IMR-90 (cell line): ENCODE measurements at regions not wholly inside any gene's neighbourhood (a gene's known extent, or its start where the extent isn't known, plus 50 kb on each side); places are given as distances from the start of the nearest gene placed in this dataset. TPM values are rescaled to one million over a fixed set of nuclear protein-coding genes. Genes with fewer than 3 reads are reported as not detected.

Experiments
- ATAC-seq: fragments of 200-7000 bp; cut with Tn5 transposase; 2 replicates; pipeline ENCODE4 v1.9.1; 2020; ENCODE audit warnings: low read depth, mild to moderate bottlenecking, moderate library complexity
- BruUV-seq: library from RNA; stranded (reverse); fragments of 400-500 nt; replicated peaks from 2 replicates; lab custom pipeline; 2021; lab: Mats Ljungman, UMichigan
- CTCF ChIA-PET: fragments of 300-600 bp; formaldehyde crosslinking; extraction: SDS; loops from one replicate; lab custom pipeline; 2021; ENCODE audit warnings: antibody characterized with exemption; lab: Yijun Ruan, JAX
- POLR2A ChIA-PET: fragments of 300-600 bp; sonication (Branson Sonifier 250); formaldehyde crosslinking; loops from one replicate; lab custom pipeline; 2022; ENCODE audit warnings: antibody characterized with exemption; ENCODE audit not compliant: unreplicated experiment; lab: Charles Lee
- DNase-seq: peaks from one replicate; pipeline ENCODE4 v3.0.0; 2013
- H2AFZ ChIP-seq: replicated peaks from 2 replicates; pipeline ENCODE3; 2013; ENCODE audit warnings: low read length, mild to moderate bottlenecking; ENCODE audit not compliant: poor library complexity
- H2AK5ac ChIP-seq: 2 replicates; pipeline ENCODE4 v1.6.1; 2013; ENCODE audit warnings: low read depth, low read length, inconsistent platforms
- H2AK9ac ChIP-seq: replicated peaks from 2 replicates; pipeline ENCODE3; 2013; ENCODE audit warnings: mild to moderate bottlenecking, low read depth, low read length, moderate library complexity; ENCODE audit not compliant: poor library complexity
- H2BK120ac ChIP-seq: 2 replicates; pipeline ENCODE4 v1.6.1; 2013; ENCODE audit warnings: low read depth, low read length, inconsistent platforms
- H2BK15ac ChIP-seq: 3 replicates; pipeline ENCODE4 v1.6.1; 2013; ENCODE audit warnings: low read depth, low read length, inconsistent platforms
- H2BK20ac ChIP-seq: 2 replicates; pipeline ENCODE4 v1.6.1; 2013; ENCODE audit warnings: low read depth, mild to moderate bottlenecking, inconsistent platforms, low read length, moderate library complexity
- H2BK5ac ChIP-seq: 2 replicates; pipeline ENCODE4 v1.6.1; 2013; ENCODE audit warnings: mild to moderate bottlenecking, low read depth, low read length, inconsistent platforms; ENCODE audit not compliant: poor library complexity, severe bottlenecking
- H3K14ac ChIP-seq: replicated peaks from 2 replicates; pipeline ENCODE4 v1.6.1; 2013; ENCODE audit warnings: low read depth, low read length, inconsistent platforms
- H3K18ac ChIP-seq: 2 replicates; pipeline ENCODE4 v1.6.1; 2013; ENCODE audit warnings: low read depth, low read length, control low read depth
- H3K23ac ChIP-seq: 2 replicates; pipeline ENCODE4 v1.6.1; 2013; ENCODE audit warnings: low read depth, low read length, inconsistent platforms
- H3K27ac ChIP-seq: 2 replicates; pipeline ENCODE4 v1.5.1; 2013; ENCODE audit warnings: mild to moderate bottlenecking, control low read depth, low read length; ENCODE audit not compliant: insufficient read depth
- H3K27me3 ChIP-seq: 2 replicates; pipeline ENCODE4 v1.6.1; 2013; ENCODE audit warnings: low read length; ENCODE audit not compliant: control insufficient read depth, insufficient read depth
- H3K36me3 ChIP-seq: 2 replicates; pipeline ENCODE4 v1.6.1; 2013; ENCODE audit warnings: low read length, mixed read lengths; ENCODE audit not compliant: control insufficient read depth, insufficient read depth
- H3K4ac ChIP-seq: 2 replicates; pipeline ENCODE4 v1.6.1; 2013; ENCODE audit warnings: low read depth, low read length, inconsistent platforms
- H3K4me1 ChIP-seq: 2 replicates; pipeline ENCODE4 v1.6.1; 2013; ENCODE audit warnings: low read length, mixed read lengths; ENCODE audit not compliant: control insufficient read depth, insufficient read depth
- H3K4me2 ChIP-seq: 2 replicates; pipeline ENCODE4 v1.6.1; 2013; ENCODE audit warnings: low read depth, mild to moderate bottlenecking, control low read depth, low read length, moderate library complexity
- H3K4me3 ChIP-seq: 2 replicates; pipeline ENCODE4 v1.5.1; 2013; ENCODE audit warnings: low read depth, mild to moderate bottlenecking, control low read depth, low read length, moderate library complexity; ENCODE audit not compliant: insufficient read depth
- H3K56ac ChIP-seq: 2 replicates; pipeline ENCODE4 v1.6.1; 2013; ENCODE audit warnings: low read length, inconsistent platforms; ENCODE audit not compliant: insufficient read depth; ENCODE audit errors: extremely low read depth
- H3K79me1 ChIP-seq, 2 experiments: 2 replicates each; pipeline ENCODE4 v1.6.1; 2013; ENCODE audit warnings: low read length in 2 of 2, inconsistent platforms in 1 of 2, low read depth in 1 of 2
- H3K9ac ChIP-seq: 2 replicates; pipeline ENCODE4 v1.6.1; 2013; ENCODE audit warnings: low read depth, low read length, control low read depth
- H3K9me1 ChIP-seq: 2 replicates; pipeline ENCODE4 v1.6.1; 2013; ENCODE audit warnings: low read length, inconsistent platforms; ENCODE audit not compliant: insufficient read depth
- H3K9me3 ChIP-seq: 2 replicates; pipeline ENCODE4 v1.6.1; 2013; ENCODE audit warnings: low read length; ENCODE audit not compliant: control insufficient read depth, insufficient read depth
- H4K20me1 ChIP-seq: 2 replicates; pipeline ENCODE4 v1.6.1; 2013; ENCODE audit warnings: low read length, inconsistent platforms; ENCODE audit not compliant: insufficient read depth
- H4K5ac ChIP-seq: 2 replicates; pipeline ENCODE4 v1.6.1; 2013; ENCODE audit warnings: mild to moderate bottlenecking, low read depth, low read length, control low read depth
- H4K8ac ChIP-seq, 2 experiments: 2 replicates each; pipeline ENCODE4 v1.6.1; 2013; ENCODE audit warnings: low read depth in 2 of 2, low read length in 2 of 2, control low read depth in 1 of 2, inconsistent platforms in 1 of 2
- H4K91ac ChIP-seq: 2 replicates; pipeline ENCODE4 v1.6.1; 2013; ENCODE audit warnings: low read depth, low read length, inconsistent platforms; ENCODE audit not compliant: insufficient read depth
- CEBPB ChIP-seq: IDR thresholded peaks from 2 replicates; pipeline ENCODE4 v1.6.1; 2012; ENCODE audit warnings: low read depth, low read length, improper control_type of control experiment
- CTCF ChIP-seq: conservative IDR thresholded peaks from 2 replicates; pipeline ENCODE4 v1.5.1; 2012; ENCODE audit warnings: mild to moderate bottlenecking, low read depth, low read length, improper control_type of control experiment
- MAFK ChIP-seq: IDR thresholded peaks from 2 replicates; pipeline ENCODE4 v1.6.1; 2012; ENCODE audit warnings: low read depth, low read length, improper control_type of control experiment
- SMC3 ChIP-seq: fragments of 150-350 bp; IDR thresholded peaks from 2 replicates; pipeline ENCODE4 v1.6.1; 2016; ENCODE audit warnings: low read depth, mild to moderate bottlenecking, antibody characterized with exemption, low read length, moderate library complexity
- WGBS, 2 experiments: methylation state at CpG; one replicate each; pipeline versions ENCODE4 v1.1.5 to v1.1.7; 2013; ENCODE audit warnings: missing lambda C conversion rate in 2 of 2; ENCODE audit not compliant: insufficient read length in 1 of 2; ENCODE audit errors: extremely low coverage in 2 of 2; 5-methylcytosine and 5-hydroxymethylcytosine counted together
- dilution Hi-C: fragments of 300-500 bp; cut with HindIII; formaldehyde crosslinking; loops from one replicate; pipeline ENCODE4 v1.14.3; 2018; ENCODE audit warnings: low sequenced_read_pairs; ENCODE audit not compliant: unreplicated experiment
- in situ Hi-C: fragments of 300-500 bp; cut with MboI; formaldehyde crosslinking; loops from 3 replicates; pipeline ENCODE4 v1.14.3; 2019; ENCODE audit warnings: low sequenced_read_pairs, inconsistent platforms, mixed read lengths
- intact Hi-C: fragments of 100-400 bp; cut with micrococcal nuclease; formaldehyde crosslinking; loops from 2 replicates; pipeline ENCODE4 v1.10.0; 2022
- microRNA-seq, 2 experiments: library from miRNA; stranded (forward) in 1 of 2; unstranded in 1 of 2; fragments of 10-50 nt in 1 of 2; fragments of <30 nt in 1 of 2; gene quantifications in 1 of 2; microRNA quantifications in 1 of 2; one replicate each; pipeline versions ENCODE3 to v1.1.0; 2013 to 2020; ENCODE audit not compliant: insufficient read depth in 1 of 2, insufficient read length in 1 of 2, unreplicated experiment in 1 of 2
- small RNA-seq, 5 experiments: library from RNA; depleted of rRNA; stranded (forward); fragments of <200 nt; gene quantifications; one replicate each; pipeline ENCODE3, GENCODE V24; 2012

GRCh38 chr2:198203336-198204069, 399.1 kb downstream of the PLCL1 start:
- Histone ChIP-seq H3K4me1 (no peaks in the 10 kb centered on the region), H2BK15ac (no peak overlapping the region), H3K36me3 (no peaks in the 10 kb centered on the region), H4K91ac (no peak overlapping the region), H3K9me1 (no peaks in the 10 kb centered on the region), H4K20me1 (no peaks in the 10 kb centered on the region), H3K18ac (no peak overlapping the region), H4K5ac (no peak overlapping the region), H3K23ac (no peak overlapping the region), H3K4ac (no peak overlapping the region), H2AK9ac (no peak overlapping the region), H3K9ac (no peak overlapping the region), H3K79me1 (no peaks in the 10 kb centered on the region), H2BK120ac (no peak overlapping the region), H3K56ac (no peak overlapping the region), H2AK5ac (no peak overlapping the region), H2BK20ac (no peak overlapping the region), H3K4me2 (no peak overlapping the region), H3K4me3 (no peak overlapping the region), H4K8ac (no peak overlapping the region), H3K27ac (no peak overlapping the region), H3K9me3 (no peaks in the 10 kb centered on the region), H2BK5ac (no peak overlapping the region), H3K14ac (no peak overlapping the region), H3K27me3 (no peaks in the 10 kb centered on the region), H2AFZ (no peak overlapping the region)
- intact Hi-C loops (no loop called here), in situ Hi-C loops (no loop called here), dilution Hi-C loops (no loop called here)
- POLR2A ChIA-PET, result no interaction called here
- no TSS peak for BruUV-seq
- WGBS, 2 experiments, result no CpG with 5 or more reads among the region's 3 CpGs
- DNase-seq (no peak), ATAC-seq (no peak)
- TF ChIP-seq CEBPB (no peak), MAFK (no peak), CTCF (no peak), SMC3 (no peak)
- CTCF ChIA-PET, result no interaction called here

Small RNAs in the stretch of these regions (microRNA-seq; reads per million reads assigned to microRNA genes)
- gene RNU7-147P (ENCODE audit: insufficient read depth, insufficient read length), result not detected

Small RNAs in the stretch of these regions (small RNA-seq; reads per million reads assigned to genes)
- gene RNU7-147P, result 0 to 0.60 (median 0) reads per million in 5 experiments
